NT2/D1 (cell line): ENCODE measurements at regions not wholly inside any gene's neighbourhood (a gene's known extent, or its start where the extent isn't known, plus 50 kb on each side); places are given as distances from the start of the nearest gene placed in this dataset.

Experiments used
- YY1 ChIP-seq: IDR thresholded peaks from 2 replicates; pipeline ENCODE4 v1.6.1; 2011; ENCODE audit not compliant: insufficient read length, insufficient read depth
- ZNF274 ChIP-seq: IDR thresholded peaks from 2 replicates; pipeline ENCODE4 v1.6.1; 2011; ENCODE audit warnings: mild to moderate bottlenecking, low read depth, low read length

DNA sequence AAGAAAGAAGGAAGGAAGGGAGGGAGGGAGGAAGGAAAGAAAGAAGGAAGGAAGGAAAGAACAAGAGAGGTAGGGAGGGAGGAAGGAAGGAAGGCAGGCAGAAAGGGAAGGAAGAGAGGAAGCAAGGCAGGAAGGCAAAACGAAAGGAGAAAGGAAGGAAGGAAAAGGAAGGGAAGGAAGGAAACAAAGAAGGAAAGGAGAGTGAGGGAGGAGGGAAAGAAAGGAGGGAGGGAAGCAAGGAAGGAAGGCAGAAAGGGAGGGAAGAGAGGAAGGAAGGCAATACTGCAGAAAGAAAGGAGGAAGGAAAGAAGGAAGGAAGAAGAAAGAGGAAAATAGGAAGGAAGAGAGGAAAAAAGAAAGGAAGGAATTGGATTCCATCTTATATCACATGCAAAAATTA, 1303.1 kb upstream of the TMEM132C start:
- TF ChIP-seq ZNF274 (no peak), YY1 (no peak)
